ENCODE measurements at regions not wholly inside any gene's neighbourhood (a gene's known extent, or its start where the extent isn't known, plus 50 kb on each side); places are given as distances from the start of the nearest gene placed in this dataset.

DNA sequence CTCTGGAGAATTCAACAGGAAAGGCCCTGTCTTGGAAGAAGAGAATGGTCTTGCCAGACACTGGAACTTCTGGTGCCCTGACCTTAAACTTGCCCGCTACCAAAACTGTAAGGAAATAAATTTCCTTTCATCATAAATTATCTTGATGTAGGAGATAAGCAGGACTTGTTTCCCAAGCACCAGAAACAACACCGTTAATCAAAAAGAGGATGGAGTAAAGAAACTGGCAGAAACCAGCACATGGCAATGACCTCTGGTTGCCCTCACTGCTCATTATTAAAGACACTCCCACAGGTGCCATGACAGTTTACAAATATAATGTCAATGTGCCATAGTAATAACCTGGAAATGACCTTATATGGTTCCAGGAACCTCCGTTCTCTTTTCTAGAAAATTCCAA, 426.1 kb downstream of the EDEM1 start:
- no peaks in the 10 kb centered on the region for H3K9me3 ChIP-seq
- H3K4me3 ChIP-seq: no peak overlapping the region
- DNase-seq: no peak
- no peaks in the 10 kb centered on the region for H3K4me1 ChIP-seq
- no peak for TF ChIP-seq POLR2A (IDR thresholded peaks at IDR 0.05)
- TF ChIP-seq, protein P1, sequence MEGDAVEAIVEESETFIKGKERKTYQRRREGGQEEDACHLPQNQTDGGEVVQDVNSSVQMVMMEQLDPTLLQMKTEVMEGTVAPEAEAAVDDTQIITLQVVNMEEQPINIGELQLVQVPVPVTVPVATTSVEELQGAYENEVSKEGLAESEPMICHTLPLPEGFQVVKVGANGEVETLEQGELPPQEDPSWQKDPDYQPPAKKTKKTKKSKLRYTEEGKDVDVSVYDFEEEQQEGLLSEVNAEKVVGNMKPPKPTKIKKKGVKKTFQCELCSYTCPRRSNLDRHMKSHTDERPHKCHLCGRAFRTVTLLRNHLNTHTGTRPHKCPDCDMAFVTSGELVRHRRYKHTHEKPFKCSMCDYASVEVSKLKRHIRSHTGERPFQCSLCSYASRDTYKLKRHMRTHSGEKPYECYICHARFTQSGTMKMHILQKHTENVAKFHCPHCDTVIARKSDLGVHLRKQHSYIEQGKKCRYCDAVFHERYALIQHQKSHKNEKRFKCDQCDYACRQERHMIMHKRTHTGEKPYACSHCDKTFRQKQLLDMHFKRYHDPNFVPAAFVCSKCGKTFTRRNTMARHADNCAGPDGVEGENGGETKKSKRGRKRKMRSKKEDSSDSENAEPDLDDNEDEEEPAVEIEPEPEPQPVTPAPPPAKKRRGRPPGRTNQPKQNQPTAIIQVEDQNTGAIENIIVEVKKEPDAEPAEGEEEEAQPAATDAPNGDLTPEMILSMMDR (IDR thresholded peaks at IDR 0.05): no peak
- H3K36me3 ChIP-seq: no peaks in the 10 kb centered on the region
- no peak overlapping the region for H3K27ac ChIP-seq
- no peaks in the 10 kb centered on the region for H3K27me3 ChIP-seq

DNA sequence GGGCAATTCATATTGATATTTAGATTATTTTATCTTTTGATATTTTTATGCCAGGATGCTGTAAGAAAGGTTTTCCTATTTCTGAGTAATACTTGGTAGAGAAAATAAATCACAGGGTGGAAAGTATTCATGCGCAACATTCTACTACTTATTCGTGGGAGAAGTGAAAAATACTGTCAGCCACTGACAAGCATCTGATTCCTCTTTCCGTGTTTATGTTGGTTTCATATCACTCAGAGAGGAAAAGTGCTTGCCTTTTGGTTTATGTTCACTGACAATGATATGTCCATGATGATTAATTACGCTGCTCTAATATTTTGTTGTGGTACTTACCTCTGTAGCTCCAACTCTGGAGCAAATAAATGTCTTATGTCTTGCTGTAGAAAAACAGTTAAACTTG, 429.4 kb downstream of the EDEM1 start:
- DNase-seq: no peak
- H3K27me3 ChIP-seq: no peaks in the 10 kb centered on the region
- H3K36me3 ChIP-seq: no peaks in the 10 kb centered on the region
- H3K9me3 ChIP-seq: no peaks in the 10 kb centered on the region
- no peak overlapping the region for H3K27ac ChIP-seq
- no peak overlapping the region for H3K4me3 ChIP-seq
- no peaks in the 10 kb centered on the region for H3K4me1 ChIP-seq
- TF ChIP-seq, protein P1 (IDR thresholded peaks at IDR 0.05): no peak
- no peak for TF ChIP-seq POLR2A (IDR thresholded peaks at IDR 0.05)

DNA sequence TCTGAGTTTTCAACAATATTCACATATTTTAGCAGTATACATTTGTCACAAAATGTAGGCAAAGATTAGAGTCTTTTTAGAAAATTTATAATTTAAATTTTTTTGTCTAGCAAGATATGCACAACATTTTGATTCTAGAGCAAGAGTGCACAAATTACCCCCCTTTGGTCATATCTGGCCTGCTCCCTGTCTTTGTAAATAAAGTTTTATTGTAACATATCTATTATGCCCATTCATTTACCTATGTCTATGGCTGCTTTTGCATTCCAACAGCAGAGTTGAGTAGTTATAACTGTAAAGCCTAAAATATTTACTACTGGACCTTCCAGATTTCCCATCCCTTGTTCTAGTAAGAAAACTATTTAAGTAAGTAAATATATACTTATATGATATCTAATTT, 430.7 kb downstream of the EDEM1 start:
- no peak overlapping the region for H3K4me3 ChIP-seq
- H3K27ac ChIP-seq: no peak overlapping the region
- TF ChIP-seq POLR2A (IDR thresholded peaks at IDR 0.05): no peak
- no peaks in the 10 kb centered on the region for H3K27me3 ChIP-seq
- H3K4me1 ChIP-seq: no peaks in the 10 kb centered on the region
- H3K36me3 ChIP-seq: no peaks in the 10 kb centered on the region
- H3K9me3 ChIP-seq: no peaks in the 10 kb centered on the region
- DNase-seq: no peak

DNA sequence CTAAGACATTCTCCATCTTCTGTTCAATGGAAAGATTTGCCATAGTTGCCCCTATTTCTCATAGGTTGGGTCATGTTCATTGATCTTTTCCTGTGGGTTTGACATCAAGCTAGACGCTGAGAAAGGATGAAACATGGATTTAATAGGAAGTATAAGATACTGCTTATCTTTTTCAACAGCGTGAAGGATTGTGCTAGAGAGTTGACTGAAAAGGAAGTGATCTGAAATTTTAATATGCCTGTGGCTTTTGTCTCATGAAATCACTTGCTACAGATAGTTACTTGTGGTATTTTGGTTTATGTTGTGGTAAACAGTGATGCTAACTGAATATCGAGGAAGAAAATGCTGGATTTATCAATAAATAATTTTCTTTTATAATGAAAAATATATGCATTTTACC, 442.9 kb downstream of the EDEM1 start:
- DNase-seq: no peak

DNA sequence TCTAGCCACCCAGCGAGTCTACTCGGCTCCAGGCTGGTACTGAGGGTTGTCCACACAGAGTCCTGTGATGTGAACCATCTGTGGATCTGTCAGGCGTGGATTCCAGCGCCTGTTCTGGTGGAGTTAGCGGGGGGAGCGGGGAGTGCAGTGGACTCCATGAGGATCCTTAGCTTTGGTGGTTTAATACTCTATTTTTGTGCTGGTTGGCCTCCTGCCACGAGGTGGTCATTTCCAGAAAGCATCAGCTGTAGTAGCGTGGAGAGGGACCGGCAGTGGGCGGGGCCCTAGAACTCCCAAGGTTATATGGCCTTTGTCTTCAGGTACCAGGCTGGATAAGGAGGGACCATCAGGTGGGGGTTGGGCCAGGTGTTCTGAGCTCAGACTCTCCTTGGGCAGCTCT, 446.5 kb downstream of the EDEM1 start:
- Histone ChIP-seq H3K36me3 (no peaks in the 10 kb centered on the region), H3K9me3 (no peaks in the 10 kb centered on the region), H3K27ac (no peak overlapping the region), H3K4me3 (no peak overlapping the region), H3K4me1 (no peaks in the 10 kb centered on the region), H3K27me3 (no peaks in the 10 kb centered on the region)
- DNase-seq: no peak
- TF ChIP-seq POLR2A (IDR thresholded peaks at IDR 0.05): no peak
- TF ChIP-seq, protein P1 (IDR thresholded peaks at IDR 0.05): no peak

More for the DNA sequence above, 442.9 kb downstream of the EDEM1 start:
- Histone ChIP-seq H3K27me3 (no peaks in the 10 kb centered on the region), H3K9me3 (no peaks in the 10 kb centered on the region), H3K4me1 (no peaks in the 10 kb centered on the region), H3K4me3 (no peak overlapping the region), H3K27ac (no peak overlapping the region), H3K36me3 (no peaks in the 10 kb centered on the region)
- TF ChIP-seq, protein P1 (IDR thresholded peaks at IDR 0.05): no peak
- no peak for TF ChIP-seq POLR2A (IDR thresholded peaks at IDR 0.05)

DNA sequence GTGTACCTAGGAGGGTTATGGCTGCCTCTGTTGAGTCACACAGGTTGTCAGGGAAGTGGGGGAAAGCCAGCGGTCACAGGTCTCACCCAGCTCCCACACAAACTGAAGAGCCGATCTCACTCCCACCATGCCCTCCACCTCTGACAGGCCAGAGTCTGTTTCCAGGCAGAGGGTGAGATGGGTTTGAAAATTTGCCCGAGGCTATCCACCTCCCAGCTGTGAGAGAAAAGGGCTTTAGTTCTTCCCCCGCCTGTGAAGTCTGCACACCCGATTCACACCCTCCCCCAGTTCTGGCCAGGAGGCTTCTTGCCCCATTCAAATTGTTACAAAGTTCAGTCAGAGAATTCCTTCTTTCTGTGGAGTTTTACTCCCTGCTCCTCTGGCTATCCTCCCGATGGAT, 446.9 kb downstream of the EDEM1 start:
- no peaks in the 10 kb centered on the region for H3K36me3 ChIP-seq
- no peaks in the 10 kb centered on the region for H3K27me3 ChIP-seq
- H3K27ac ChIP-seq: no peak overlapping the region
- DNase-seq: no peak
- no peaks in the 10 kb centered on the region for H3K9me3 ChIP-seq
- no peaks in the 10 kb centered on the region for H3K4me1 ChIP-seq
- H3K4me3 ChIP-seq: no peak overlapping the region
- TF ChIP-seq, protein P1 (IDR thresholded peaks at IDR 0.05): no peak
- no peak for TF ChIP-seq POLR2A (IDR thresholded peaks at IDR 0.05)

Data from Peyer's patch (tissue), 4 donors.